Prostate gland (tissue), 2 donors: ENCODE measurements at regions not wholly inside any gene's neighbourhood (a gene's known extent, or its start where the extent isn't known, plus 50 kb on each side); places are given as distances from the start of the nearest gene placed in this dataset.

Experiments used
- POLR2A ChIP-seq: fragments of 450-650 bp; IDR thresholded peaks from one replicate; pipeline ENCODE4 v1.6.1; 2016; ENCODE audit warnings: antibody characterized with exemption, mild to moderate bottlenecking
- POLR2AphosphoS5 ChIP-seq: sonication (generic); formaldehyde crosslinking; IDR thresholded peaks from one replicate; pipeline ENCODE4 v1.6.1; 2017; ENCODE audit warnings: antibody characterized with exemption
- TF ChIP-seq, protein P1 (sequence below), 4 experiments: fragments of 200-600 bp in 2 of 4; fragments of 450-650 bp in 2 of 4; sonication (generic) in 2 of 4; IDR thresholded peaks; 1 replicate in 3 of 4; 2 replicates in 1 of 4; pipeline ENCODE4 v1.5.1; 2016 to 2019; ENCODE audit warnings: antibody characterized with exemption in 4 of 4, mild to moderate bottlenecking in 2 of 4, moderate library complexity in 2 of 4

DNA sequence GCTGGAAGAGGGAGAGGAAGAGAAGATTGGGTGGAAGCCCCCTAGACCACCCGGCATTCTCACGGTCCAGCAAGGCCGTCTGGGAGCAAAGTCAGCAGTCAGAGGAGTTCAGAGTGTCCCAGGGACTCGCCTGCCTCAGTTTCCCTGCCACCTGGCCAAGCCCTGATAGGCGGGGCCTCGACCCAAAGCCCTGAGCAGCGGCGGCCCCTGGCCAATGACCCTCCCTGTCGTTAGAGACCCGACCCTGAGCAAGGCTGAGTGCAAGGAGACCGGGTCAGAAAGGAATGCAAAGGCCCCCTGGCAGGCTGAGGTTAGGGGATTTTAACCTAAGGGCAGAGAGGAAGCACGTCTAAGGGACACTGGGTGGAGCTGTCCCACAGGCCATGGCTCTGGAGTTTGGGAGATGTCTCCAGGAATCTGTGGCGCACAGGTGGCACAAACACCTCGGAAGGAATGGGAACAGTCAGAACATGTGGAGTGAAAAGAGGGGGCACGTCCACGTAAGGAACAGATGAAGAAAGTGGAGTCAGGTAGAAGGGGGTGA is 196.8 kb upstream of the PDE1C start:
- TF ChIP-seq, protein P1, sequence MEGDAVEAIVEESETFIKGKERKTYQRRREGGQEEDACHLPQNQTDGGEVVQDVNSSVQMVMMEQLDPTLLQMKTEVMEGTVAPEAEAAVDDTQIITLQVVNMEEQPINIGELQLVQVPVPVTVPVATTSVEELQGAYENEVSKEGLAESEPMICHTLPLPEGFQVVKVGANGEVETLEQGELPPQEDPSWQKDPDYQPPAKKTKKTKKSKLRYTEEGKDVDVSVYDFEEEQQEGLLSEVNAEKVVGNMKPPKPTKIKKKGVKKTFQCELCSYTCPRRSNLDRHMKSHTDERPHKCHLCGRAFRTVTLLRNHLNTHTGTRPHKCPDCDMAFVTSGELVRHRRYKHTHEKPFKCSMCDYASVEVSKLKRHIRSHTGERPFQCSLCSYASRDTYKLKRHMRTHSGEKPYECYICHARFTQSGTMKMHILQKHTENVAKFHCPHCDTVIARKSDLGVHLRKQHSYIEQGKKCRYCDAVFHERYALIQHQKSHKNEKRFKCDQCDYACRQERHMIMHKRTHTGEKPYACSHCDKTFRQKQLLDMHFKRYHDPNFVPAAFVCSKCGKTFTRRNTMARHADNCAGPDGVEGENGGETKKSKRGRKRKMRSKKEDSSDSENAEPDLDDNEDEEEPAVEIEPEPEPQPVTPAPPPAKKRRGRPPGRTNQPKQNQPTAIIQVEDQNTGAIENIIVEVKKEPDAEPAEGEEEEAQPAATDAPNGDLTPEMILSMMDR (IDR thresholded peaks at IDR 0.05), result no peak
- TF ChIP-seq POLR2A, result no peak
- no peak for TF ChIP-seq POLR2AphosphoS5
